HCT116 (cell line): ENCODE measurements at regions not wholly inside any gene's neighbourhood (a gene's known extent, or its start where the extent isn't known, plus 50 kb on each side); places are given as distances from the start of the nearest gene placed in this dataset.
A peak's percentile ranks its signal among the peaks of the same experiment; 100 is the strongest.

Experiments used
- ATAC-seq: fragments of 200-7000 bp; cut with Tn5 transposase; 2 replicates; pipeline ENCODE4 v1.9.1; 2020; ENCODE audit warnings: mild to moderate bottlenecking, moderate library complexity
- BruUV-seq: library from RNA; stranded (reverse); fragments of 400-500 nt; replicated peaks from 2 replicates; lab custom pipeline; 2021; lab: Mats Ljungman, UMichigan
- CTCF ChIA-PET: fragments of 300-600 bp; sonication (Branson Sonifier 250); formaldehyde crosslinking; loops from one replicate; lab custom pipeline; 2021; ENCODE audit warnings: antibody characterized with exemption; lab: Charles Lee
- POLR2A ChIA-PET: fragments of 300-600, 350-600 bp; sonication (Branson Sonifier 250); formaldehyde crosslinking; loops from one replicate; lab custom pipeline; 2021; ENCODE audit warnings: antibody characterized with exemption; lab: Charles Lee
- RAD21 ChIA-PET, 2 experiments: fragments of 300-600 bp; sonication (Branson Sonifier 250); formaldehyde crosslinking; loops; one replicate each; lab custom pipeline; 2023; ENCODE audit warnings: low total read pairs in 2 of 2; ENCODE audit not compliant: uncharacterized antibody in 2 of 2, unreplicated experiment in 2 of 2, low non-redundant PET in 1 of 2; lab: Charles Lee
- DNase-seq: peaks from one replicate; pipeline ENCODE4 v3.0.0-alpha.2; 2010; ENCODE audit warnings: low read depth, low spot score
- H2AFZ ChIP-seq: fragments of 200-600 bp; shearing (Covaris generic), sonication (generic); 2 replicates; pipeline ENCODE4 v1.6.1; 2017; ENCODE audit warnings: low read depth, mixed run types, mixed read lengths, antibody characterized with exemption, low read length; ENCODE audit not compliant: poor library complexity, severe bottlenecking
- H3K27ac ChIP-seq: 2 replicates; pipeline ENCODE4 v1.5.1; 2012; ENCODE audit warnings: low read depth, low read length
- H3K27me3 ChIP-seq: fragments of 200-600 bp; sonication (generic); 2 replicates; pipeline ENCODE4 v1.6.1; 2016; ENCODE audit warnings: mixed run types, low read length, mixed read lengths; ENCODE audit not compliant: insufficient read depth
- H3K36me3 ChIP-seq, 2 experiments: fragments of 200-500 bp in 1 of 2; fragments of 200-600 bp in 1 of 2; sonication (Bioruptor generic) in 1 of 2; sonication (generic) in 1 of 2; 2 replicates each; pipeline versions ENCODE4 v1.5.1 to v1.6.1; 2014 to 2016; ENCODE audit warnings: low read length in 2 of 2, inconsistent platforms in 1 of 2, mixed read lengths in 1 of 2, mixed run types in 1 of 2; ENCODE audit not compliant: insufficient read depth in 2 of 2, control insufficient read depth in 1 of 2
- H3K4me1 ChIP-seq, 2 experiments: fragments of 200-600 bp in 1 of 2; sonication (generic) in 1 of 2; 2 replicates each; pipeline versions ENCODE4 v1.5.1 to v1.6.1; 2012 to 2017; ENCODE audit warnings: low read length in 2 of 2, inconsistent platforms in 1 of 2, mild to moderate bottlenecking in 1 of 2, mixed read lengths in 1 of 2, mixed run types in 1 of 2, moderate library complexity in 1 of 2; ENCODE audit not compliant: insufficient read depth in 2 of 2, control insufficient read depth in 1 of 2
- H3K4me2 ChIP-seq: fragments of 200-600 bp; sonication (generic); 2 replicates; pipeline ENCODE4 v1.6.1; 2017; ENCODE audit warnings: mixed run types, low read length, mixed read lengths
- H3K4me3 ChIP-seq, 2 experiments: fragments of 200-600 bp in 1 of 2; sonication (generic) in 1 of 2; replicated peaks in 1 of 2; 2 replicates each; pipeline ENCODE4 v1.5.1; 2011 to 2016; ENCODE audit warnings: low read length in 2 of 2, control low read depth in 1 of 2, low read depth in 1 of 2, mild to moderate bottlenecking in 1 of 2, mixed read lengths in 1 of 2, mixed run types in 1 of 2
- H3K79me2 ChIP-seq: fragments of 200-600 bp; sonication (generic); 2 replicates; pipeline ENCODE4 v1.6.1; 2017; ENCODE audit warnings: mild to moderate bottlenecking, mixed run types, low read length, moderate library complexity, mixed read lengths; ENCODE audit not compliant: insufficient read depth
- H3K9ac ChIP-seq: fragments of 200-600 bp; sonication (generic); 2 replicates; pipeline ENCODE4 v1.6.1; 2016; ENCODE audit warnings: low read length, mixed read lengths
- H3K9me2 ChIP-seq: fragments of 200-600 bp; sonication (generic), shearing (Covaris generic); 2 replicates; pipeline ENCODE4 v1.6.1; 2017; ENCODE audit warnings: mixed run types, mild to moderate bottlenecking, moderate library complexity; ENCODE audit not compliant: insufficient read depth
- H3K9me3 ChIP-seq, 2 experiments: fragments of 200-500 bp in 1 of 2; fragments of 200-600 bp in 1 of 2; sonication (Bioruptor generic) in 1 of 2; sonication (generic) in 1 of 2; 2 replicates each; pipeline ENCODE4 v1.6.1; 2014 to 2017; ENCODE audit warnings: low read length in 2 of 2, mixed read lengths in 2 of 2, inconsistent platforms in 1 of 2, low read depth in 1 of 2, mild to moderate bottlenecking in 1 of 2, mixed run types in 1 of 2, moderate library complexity in 1 of 2; ENCODE audit not compliant: control insufficient read depth in 1 of 2, insufficient read depth in 1 of 2
- H4K20me1 ChIP-seq: fragments of 200-600 bp; sonication (generic), shearing (Covaris generic); 2 replicates; pipeline ENCODE4 v1.6.1; 2017; ENCODE audit warnings: mixed run types, mild to moderate bottlenecking, moderate library complexity; ENCODE audit not compliant: insufficient read depth
- CBX3 ChIP-seq: IDR thresholded peaks from 2 replicates; pipeline ENCODE4 v1.6.1; 2012; ENCODE audit warnings: low read depth
- CEBPB ChIP-seq: IDR thresholded peaks from 2 replicates; pipeline ENCODE4 v1.6.1; 2012; ENCODE audit warnings: low read depth
- EGR1 ChIP-seq: IDR thresholded peaks from 2 replicates; pipeline ENCODE4 v1.6.1; 2012; ENCODE audit warnings: low read depth
- ELF1 ChIP-seq: IDR thresholded peaks from 2 replicates; pipeline ENCODE4 v1.6.1; 2012; ENCODE audit warnings: low read depth, borderline replicate concordance
- EZH2phosphoT487 ChIP-seq: fragments of 200-600 bp; IDR thresholded peaks from 2 replicates; pipeline ENCODE4 v1.6.1; 2018; ENCODE audit warnings: antibody characterized with exemption, borderline replicate concordance
- POLR2AphosphoS5 ChIP-seq: IDR thresholded peaks from 2 replicates; pipeline ENCODE4 v1.6.1; 2011; ENCODE audit warnings: mild to moderate bottlenecking, low read depth, low read length, moderate library complexity
- SIN3A ChIP-seq: IDR thresholded peaks from 2 replicates; pipeline ENCODE4 v1.6.1; 2012; ENCODE audit warnings: low read depth
- SRF ChIP-seq: IDR thresholded peaks from 2 replicates; pipeline ENCODE4 v1.6.1; 2012; ENCODE audit warnings: low read depth
- ZFX ChIP-seq: fragments of 450-650 bp; IDR thresholded peaks from 2 replicates; pipeline ENCODE4 v1.6.1; 2017
- intact Hi-C: fragments of 100-400 bp; cut with micrococcal nuclease; formaldehyde crosslinking; loops from 2 replicates; pipeline ENCODE4 v1.10.0; 2022
- TF ChIP-seq, protein P1 (sequence below): IDR thresholded peaks from 2 replicates; pipeline ENCODE4 v1.6.1; 2012
- TF ChIP-seq, protein P2 (sequence below): IDR thresholded peaks from 2 replicates; pipeline ENCODE4 v1.6.1; 2011; ENCODE audit warnings: mild to moderate bottlenecking, low read length, moderate library complexity; ENCODE audit not compliant: insufficient replicate concordance; ENCODE audit errors: extremely low read depth
- TF ChIP-seq, protein P3 (sequence below): IDR thresholded peaks from 2 replicates; pipeline ENCODE4 v1.6.1; 2012
- TF ChIP-seq, protein P4 (sequence below): IDR thresholded peaks from 2 replicates; pipeline ENCODE4 v1.6.1; 2012; ENCODE audit warnings: low read depth

DNA sequence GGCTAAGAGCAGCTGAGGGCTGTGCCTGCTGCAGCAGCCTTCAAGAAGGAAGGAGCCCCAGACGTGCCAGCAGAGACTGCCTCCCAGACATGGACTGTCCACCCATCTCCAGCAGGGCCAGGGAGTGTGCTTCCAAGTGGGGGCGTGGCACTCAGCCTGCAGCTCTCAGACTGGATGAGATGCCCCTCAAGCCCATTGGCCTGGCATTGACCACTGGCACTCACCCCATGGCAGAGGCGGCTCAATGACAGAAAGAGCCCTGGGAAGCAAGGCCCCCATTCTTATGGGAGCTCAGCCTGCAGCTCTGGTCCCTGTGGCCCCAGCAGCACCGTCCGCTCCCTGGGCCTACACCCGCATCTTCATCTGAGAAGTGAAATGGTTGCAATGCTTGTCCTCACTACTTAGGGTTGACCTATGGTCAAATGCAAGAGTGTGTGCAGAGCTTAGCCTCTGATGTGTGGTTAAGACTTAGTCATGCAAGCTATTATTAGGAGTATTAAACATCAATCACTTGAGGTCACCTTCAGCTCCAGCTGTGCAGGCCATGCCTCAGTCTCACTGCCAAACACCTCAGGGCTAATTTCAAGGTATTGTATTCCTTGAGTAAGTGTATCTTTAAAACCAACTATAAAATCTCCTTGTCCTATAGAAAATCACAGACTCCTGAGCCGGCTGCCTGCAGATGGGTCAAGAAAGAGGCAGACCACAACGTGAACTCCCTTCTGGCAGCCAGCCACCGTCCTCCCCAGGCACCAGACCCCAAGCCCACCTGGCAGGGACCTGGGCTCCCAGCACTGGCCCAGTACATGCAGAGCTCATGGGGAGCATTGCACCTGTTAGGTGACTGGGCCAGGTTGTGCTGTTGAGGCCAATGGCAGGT lies 194.8 kb downstream of the NDUFA10 start:
- Histone ChIP-seq H2AFZ (no peak overlapping the region), H3K27me3 (peaks cover 4% of the 10 kb centered on the region; the same call in 1 of the 2 replicates), H4K20me1 (no peaks in the 10 kb centered on the region), H3K79me2 (no peaks in the 10 kb centered on the region), H3K4me1 (peaks cover 2 to 8% of the 10 kb centered on the region in 2 experiments; a peak in 2 of 4 replicates), H3K4me3 (no peak overlapping the region), H3K27ac (no peak overlapping the region), H3K9me3 (no peaks in the 10 kb centered on the region), H3K4me2 (peak overlapping the region; percentile 7; the same call in 1 of the 2 replicates), H3K9ac (no peak overlapping the region), H3K36me3 (no peaks in the 10 kb centered on the region), H3K9me2 (no peaks in the 10 kb centered on the region)
- POLR2A ChIA-PET = interaction anchor here (0.6 kb wide), 1 partner anchor 18 kb away, joined by 3 read pairs; no protein-coding TSS in a partner anchor
- RAD21 ChIA-PET = no interaction called here
- intact Hi-C loops = no loop called here
- BruUV-seq = no TSS peak
- ATAC-seq (peak; percentile 57), DNase-seq (no peak)
- TF ChIP-seq SIN3A (no peak), EGR1 (no peak), CBX3 (no peak), POLR2AphosphoS5 (no peak), ELF1 (no peak), SRF (no peak), EZH2phosphoT487 (no peak)
- TF ChIP-seq, protein P1, sequence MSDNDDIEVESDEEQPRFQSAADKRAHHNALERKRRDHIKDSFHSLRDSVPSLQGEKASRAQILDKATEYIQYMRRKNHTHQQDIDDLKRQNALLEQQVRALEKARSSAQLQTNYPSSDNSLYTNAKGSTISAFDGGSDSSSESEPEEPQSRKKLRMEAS = no peak
- CTCF ChIA-PET = no interaction called here

DNA sequence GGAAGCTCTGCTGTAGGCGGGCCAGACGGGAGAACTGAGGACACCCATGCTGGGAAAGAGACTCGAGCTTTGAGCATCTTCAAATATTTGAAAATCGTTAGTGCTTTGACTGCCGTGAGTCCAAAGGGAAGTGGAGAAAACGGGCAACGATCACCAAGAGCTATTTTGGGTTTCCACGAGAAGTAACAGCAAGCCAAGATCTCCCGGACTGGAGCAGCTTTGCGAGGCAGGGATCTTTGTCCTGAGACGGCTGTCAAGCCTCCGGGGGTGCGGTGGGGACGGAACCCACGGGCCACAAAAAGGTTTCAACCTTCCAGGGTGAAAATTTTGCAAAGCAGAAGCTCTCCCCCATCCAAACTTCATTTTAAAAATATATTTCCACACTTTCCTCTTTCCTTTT lies 195.8 kb downstream of the NDUFA10 start:
- intact Hi-C loops = no loop called here
- no peak overlapping the region for H3K27ac ChIP-seq
- no peak overlapping the region for H3K4me2 ChIP-seq
- ChIA-PET CTCF (no interaction called here), POLR2A (no interaction called here), RAD21 (no interaction called here)
- H3K36me3 ChIP-seq = no peaks in the 10 kb centered on the region
- no peaks in the 10 kb centered on the region for H3K9me2 ChIP-seq
- ATAC-seq (no peak), DNase-seq (no peak)
- H3K9me3 ChIP-seq = no peaks in the 10 kb centered on the region
- H3K4me3 ChIP-seq = no peak overlapping the region
- H3K79me2 ChIP-seq = no peaks in the 10 kb centered on the region
- H2AFZ ChIP-seq = no peak overlapping the region
- peaks cover 7 to 14% of the 10 kb centered on the region in 2 experiments; a peak in 3 of 4 replicates for H3K4me1 ChIP-seq
- H3K9ac ChIP-seq = no peak overlapping the region
- BruUV-seq = no TSS peak
- no peaks in the 10 kb centered on the region for H4K20me1 ChIP-seq
- H3K27me3 ChIP-seq = peaks cover 4% of the 10 kb centered on the region; the same call in 1 of the 2 replicates
- TF ChIP-seq EZH2phosphoT487 (no peak), CEBPB (no peak), ZFX (no peak)
- TF ChIP-seq, protein P2, sequence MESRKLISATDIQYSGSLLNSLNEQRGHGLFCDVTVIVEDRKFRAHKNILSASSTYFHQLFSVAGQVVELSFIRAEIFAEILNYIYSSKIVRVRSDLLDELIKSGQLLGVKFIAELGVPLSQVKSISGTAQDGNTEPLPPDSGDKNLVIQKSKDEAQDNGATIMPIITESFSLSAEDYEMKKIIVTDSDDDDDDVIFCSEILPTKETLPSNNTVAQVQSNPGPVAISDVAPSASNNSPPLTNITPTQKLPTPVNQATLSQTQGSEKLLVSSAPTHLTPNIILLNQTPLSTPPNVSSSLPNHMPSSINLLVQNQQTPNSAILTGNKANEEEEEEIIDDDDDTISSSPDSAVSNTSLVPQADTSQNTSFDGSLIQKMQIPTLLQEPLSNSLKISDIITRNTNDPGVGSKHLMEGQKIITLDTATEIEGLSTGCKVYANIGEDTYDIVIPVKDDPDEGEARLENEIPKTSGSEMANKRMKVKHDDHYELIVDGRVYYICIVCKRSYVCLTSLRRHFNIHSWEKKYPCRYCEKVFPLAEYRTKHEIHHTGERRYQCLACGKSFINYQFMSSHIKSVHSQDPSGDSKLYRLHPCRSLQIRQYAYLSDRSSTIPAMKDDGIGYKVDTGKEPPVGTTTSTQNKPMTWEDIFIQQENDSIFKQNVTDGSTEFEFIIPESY = no peak
- TF ChIP-seq, protein P3, sequence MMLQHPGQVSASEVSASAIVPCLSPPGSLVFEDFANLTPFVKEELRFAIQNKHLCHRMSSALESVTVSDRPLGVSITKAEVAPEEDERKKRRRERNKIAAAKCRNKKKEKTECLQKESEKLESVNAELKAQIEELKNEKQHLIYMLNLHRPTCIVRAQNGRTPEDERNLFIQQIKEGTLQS = no peak
- TF ChIP-seq, protein P4, sequence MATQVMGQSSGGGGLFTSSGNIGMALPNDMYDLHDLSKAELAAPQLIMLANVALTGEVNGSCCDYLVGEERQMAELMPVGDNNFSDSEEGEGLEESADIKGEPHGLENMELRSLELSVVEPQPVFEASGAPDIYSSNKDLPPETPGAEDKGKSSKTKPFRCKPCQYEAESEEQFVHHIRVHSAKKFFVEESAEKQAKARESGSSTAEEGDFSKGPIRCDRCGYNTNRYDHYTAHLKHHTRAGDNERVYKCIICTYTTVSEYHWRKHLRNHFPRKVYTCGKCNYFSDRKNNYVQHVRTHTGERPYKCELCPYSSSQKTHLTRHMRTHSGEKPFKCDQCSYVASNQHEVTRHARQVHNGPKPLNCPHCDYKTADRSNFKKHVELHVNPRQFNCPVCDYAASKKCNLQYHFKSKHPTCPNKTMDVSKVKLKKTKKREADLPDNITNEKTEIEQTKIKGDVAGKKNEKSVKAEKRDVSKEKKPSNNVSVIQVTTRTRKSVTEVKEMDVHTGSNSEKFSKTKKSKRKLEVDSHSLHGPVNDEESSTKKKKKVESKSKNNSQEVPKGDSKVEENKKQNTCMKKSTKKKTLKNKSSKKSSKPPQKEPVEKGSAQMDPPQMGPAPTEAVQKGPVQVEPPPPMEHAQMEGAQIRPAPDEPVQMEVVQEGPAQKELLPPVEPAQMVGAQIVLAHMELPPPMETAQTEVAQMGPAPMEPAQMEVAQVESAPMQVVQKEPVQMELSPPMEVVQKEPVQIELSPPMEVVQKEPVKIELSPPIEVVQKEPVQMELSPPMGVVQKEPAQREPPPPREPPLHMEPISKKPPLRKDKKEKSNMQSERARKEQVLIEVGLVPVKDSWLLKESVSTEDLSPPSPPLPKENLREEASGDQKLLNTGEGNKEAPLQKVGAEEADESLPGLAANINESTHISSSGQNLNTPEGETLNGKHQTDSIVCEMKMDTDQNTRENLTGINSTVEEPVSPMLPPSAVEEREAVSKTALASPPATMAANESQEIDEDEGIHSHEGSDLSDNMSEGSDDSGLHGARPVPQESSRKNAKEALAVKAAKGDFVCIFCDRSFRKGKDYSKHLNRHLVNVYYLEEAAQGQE = no peak
